AG04450 (cell line): ENCODE measurements at regions not wholly inside any gene's neighbourhood (a gene's known extent, or its start where the extent isn't known, plus 50 kb on each side); places are given as distances from the start of the nearest gene placed in this dataset.

ENCODE experiments used
- CTCF ChIA-PET: fragments of 300-600, 350-600 bp; formaldehyde crosslinking; extraction: SDS; loops from one replicate; lab custom pipeline; 2022; ENCODE audit warnings: antibody characterized with exemption, inconsistent platforms; lab: Charles Lee
- POLR2A ChIA-PET: fragments of 350-600 bp; formaldehyde crosslinking; extraction: SDS; loops from one replicate; lab custom pipeline; 2021; ENCODE audit warnings: antibody characterized with exemption, inconsistent platforms; lab: Yijun Ruan, JAX
- DNase-seq: peaks from one replicate; pipeline ENCODE4 v3.0.0-alpha.2; 2011; ENCODE audit warnings: low read depth, low spot score
- H3K27ac ChIP-seq: one replicate; pipeline ENCODE4 v1.5.1; 2012; ENCODE audit warnings: low read depth, low read length, control low read depth
- H3K27me3 ChIP-seq: one replicate; pipeline ENCODE4 v1.6.0; 2012; ENCODE audit warnings: low read length; ENCODE audit not compliant: control insufficient read depth, insufficient read depth
- H3K4me3 ChIP-seq: 2 replicates; pipeline ENCODE4 v1.5.1; 2011; ENCODE audit warnings: mild to moderate bottlenecking, low read depth, low read length, control low read depth
- H3K9me3 ChIP-seq: 2 replicates; pipeline ENCODE4 v1.5.1; 2012; ENCODE audit warnings: low read length; ENCODE audit not compliant: control insufficient read depth, insufficient read depth
- TF ChIP-seq, protein P1 (sequence below): IDR thresholded peaks from 2 replicates; pipeline ENCODE4 v1.5.1; 2011; ENCODE audit warnings: low read depth, low read length, control low read depth, inconsistent platforms

DNA sequence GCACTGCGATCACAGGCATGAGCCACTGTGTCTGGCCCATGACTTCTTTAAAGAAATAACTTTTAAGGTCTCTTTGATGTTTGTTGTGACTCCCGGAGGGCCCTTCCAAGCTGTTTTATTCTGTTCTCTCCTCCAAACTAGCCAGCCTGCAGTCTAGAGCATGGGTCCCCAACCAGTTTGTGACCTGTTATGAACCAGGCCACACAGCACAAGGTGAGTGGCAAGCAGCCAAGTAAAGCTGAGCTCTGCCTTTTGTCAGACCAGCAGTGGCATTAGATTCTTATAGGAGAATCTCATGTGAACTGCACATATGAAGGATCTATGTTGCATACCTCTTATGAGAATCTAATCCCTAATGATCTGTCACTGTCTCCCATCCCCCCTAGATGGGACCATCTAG, 223.9 kb upstream of the RGPD4 start:
- ChIA-PET POLR2A (no interaction called here), CTCF (no interaction called here)
- Histone ChIP-seq H3K9me3 (no peaks in the 10 kb centered on the region), H3K27ac (no peak overlapping the region), H3K27me3 (no peaks in the 10 kb centered on the region), H3K4me3 (no peak overlapping the region)
- no peak for DNase-seq
- TF ChIP-seq, protein P1, sequence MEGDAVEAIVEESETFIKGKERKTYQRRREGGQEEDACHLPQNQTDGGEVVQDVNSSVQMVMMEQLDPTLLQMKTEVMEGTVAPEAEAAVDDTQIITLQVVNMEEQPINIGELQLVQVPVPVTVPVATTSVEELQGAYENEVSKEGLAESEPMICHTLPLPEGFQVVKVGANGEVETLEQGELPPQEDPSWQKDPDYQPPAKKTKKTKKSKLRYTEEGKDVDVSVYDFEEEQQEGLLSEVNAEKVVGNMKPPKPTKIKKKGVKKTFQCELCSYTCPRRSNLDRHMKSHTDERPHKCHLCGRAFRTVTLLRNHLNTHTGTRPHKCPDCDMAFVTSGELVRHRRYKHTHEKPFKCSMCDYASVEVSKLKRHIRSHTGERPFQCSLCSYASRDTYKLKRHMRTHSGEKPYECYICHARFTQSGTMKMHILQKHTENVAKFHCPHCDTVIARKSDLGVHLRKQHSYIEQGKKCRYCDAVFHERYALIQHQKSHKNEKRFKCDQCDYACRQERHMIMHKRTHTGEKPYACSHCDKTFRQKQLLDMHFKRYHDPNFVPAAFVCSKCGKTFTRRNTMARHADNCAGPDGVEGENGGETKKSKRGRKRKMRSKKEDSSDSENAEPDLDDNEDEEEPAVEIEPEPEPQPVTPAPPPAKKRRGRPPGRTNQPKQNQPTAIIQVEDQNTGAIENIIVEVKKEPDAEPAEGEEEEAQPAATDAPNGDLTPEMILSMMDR, result no peak

DNA sequence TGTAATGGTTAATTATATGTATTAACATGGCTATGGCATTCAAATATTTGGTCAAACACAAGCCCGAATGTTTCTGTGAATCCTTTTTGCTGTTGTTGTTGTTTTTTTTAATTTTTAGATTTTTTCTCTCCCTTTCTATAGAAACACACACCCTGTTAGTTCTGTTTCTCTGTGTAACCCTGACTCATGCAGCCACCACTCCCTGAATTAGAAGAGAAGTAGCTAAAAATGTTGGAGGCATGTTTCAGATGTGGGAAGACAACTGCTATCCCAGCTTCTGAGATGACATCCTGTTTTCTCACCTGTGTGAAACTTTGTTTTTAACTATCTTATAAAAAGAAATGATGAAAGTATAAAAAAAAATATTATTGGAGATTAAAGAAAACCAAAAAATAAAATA, 219.6 kb upstream of the RGPD4 start:
- ChIA-PET POLR2A (no interaction called here), CTCF (interaction anchor here (1.0 kb wide), 1 partner anchor 11 kb away, joined by 3 read pairs; no protein-coding TSS in a partner anchor)
- Histone ChIP-seq H3K27me3 (no peaks in the 10 kb centered on the region), H3K27ac (no peak overlapping the region), H3K9me3 (no peaks in the 10 kb centered on the region), H3K4me3 (no peak overlapping the region)
- DNase-seq, result no peak
- TF ChIP-seq, protein P1, result no peak

DNA sequence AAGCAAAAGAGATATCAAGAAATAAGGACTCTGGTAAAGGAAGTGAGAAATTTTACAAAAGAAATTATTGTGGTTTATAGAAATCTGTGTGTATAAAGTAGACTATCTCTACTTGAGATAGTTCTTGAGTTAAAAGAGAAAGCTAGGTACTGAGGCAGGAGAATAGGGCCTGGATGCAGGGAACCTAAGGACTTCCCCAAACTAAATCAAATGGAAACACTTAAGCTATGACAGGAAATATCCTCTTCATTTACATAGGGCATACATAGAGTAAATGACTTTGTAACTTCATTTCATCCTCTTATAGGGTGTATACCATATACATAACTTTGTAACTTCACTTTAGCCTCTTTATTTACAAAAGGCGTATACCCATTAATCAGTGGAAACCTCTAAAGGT, 219.2 kb upstream of the RGPD4 start:
- ChIA-PET POLR2A (no interaction called here), CTCF (no interaction called here)
- H3K27ac ChIP-seq, result no peak overlapping the region
- no peaks in the 10 kb centered on the region for H3K27me3 ChIP-seq
- TF ChIP-seq, protein P1, result no peak
- H3K4me3 ChIP-seq, result no peak overlapping the region
- no peak for DNase-seq
- H3K9me3 ChIP-seq, result no peaks in the 10 kb centered on the region

DNA sequence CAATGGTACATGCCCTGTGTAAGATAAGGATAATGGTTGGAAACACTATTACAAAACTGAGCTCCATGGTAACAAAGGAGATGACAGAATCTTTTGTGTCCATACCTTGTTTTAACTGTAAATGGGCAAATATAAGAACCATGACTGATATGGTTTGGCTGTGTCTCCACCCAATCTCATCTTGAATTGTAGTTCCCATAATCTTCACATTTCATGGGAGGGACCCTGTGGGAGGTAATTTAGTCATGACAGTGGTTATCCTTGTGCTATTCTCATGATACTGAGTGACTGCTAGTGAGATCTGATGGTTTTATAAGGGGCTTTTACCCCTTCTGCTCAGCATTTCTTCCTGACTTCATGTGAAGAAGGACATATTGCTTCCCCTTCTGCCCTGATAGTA, 211.7 kb upstream of the RGPD4 start:
- ChIA-PET CTCF (interaction anchor here (0.8 kb wide), 1 partner anchor 9 kb away, joined by 4 read pairs; no protein-coding TSS in a partner anchor), POLR2A (no interaction called here)
- TF ChIP-seq, protein P1, result no peak

GRCh38 chr2:107618769-107619168, 207.9 kb upstream of the RGPD4 start:
- Histone ChIP-seq H3K27me3 (no peaks in the 10 kb centered on the region), H3K27ac (no peak overlapping the region), H3K9me3 (no peaks in the 10 kb centered on the region), H3K4me3 (no peak overlapping the region)
- ChIA-PET POLR2A (no interaction called here), CTCF (no interaction called here)
- TF ChIP-seq, protein P1, result no peak
- DNase-seq, result no peak

More for the DNA sequence above, 211.7 kb upstream of the RGPD4 start:
- H3K27ac ChIP-seq, result no peak overlapping the region
- no peak for DNase-seq
- no peak overlapping the region for H3K4me3 ChIP-seq
- H3K9me3 ChIP-seq, result no peaks in the 10 kb centered on the region
- no peaks in the 10 kb centered on the region for H3K27me3 ChIP-seq
